Renal pelvis (tissue), 1 donor: ENCODE measurements at regions not wholly inside any gene's neighbourhood (a gene's known extent, or its start where the extent isn't known, plus 50 kb on each side); places are given as distances from the start of the nearest gene placed in this dataset.
A peak's percentile ranks its signal among the peaks of the same experiment; 100 is the strongest.
"Not testable (repeated sequence)": the region's sequence is repeated elsewhere in the genome, so short reads cannot be mapped to it uniquely, and the experiment has no call there.

Source experiments
- DNase-seq: peaks from one replicate; pipeline ENCODE4 v3.0.0-alpha.2; 2013

GRCh38 chr12:108424026-108424425, 84.9 kb upstream of the CMKLR1 start:
- DNase-seq, result no peak

- DNase-seq, result no peak
These were observed 84.4 kb upstream of the CMKLR1 start for GRCh38 chr12:108423486-108423885.

GRCh38 chr12:108421082-108421481, 82.0 kb upstream of the CMKLR1 start:
- DNase-seq, result not testable (repeated sequence)

GRCh38 chr12:108420421-108420820, 81.3 kb upstream of the CMKLR1 start:
- DNase-seq, result not testable (repeated sequence)

DNA sequence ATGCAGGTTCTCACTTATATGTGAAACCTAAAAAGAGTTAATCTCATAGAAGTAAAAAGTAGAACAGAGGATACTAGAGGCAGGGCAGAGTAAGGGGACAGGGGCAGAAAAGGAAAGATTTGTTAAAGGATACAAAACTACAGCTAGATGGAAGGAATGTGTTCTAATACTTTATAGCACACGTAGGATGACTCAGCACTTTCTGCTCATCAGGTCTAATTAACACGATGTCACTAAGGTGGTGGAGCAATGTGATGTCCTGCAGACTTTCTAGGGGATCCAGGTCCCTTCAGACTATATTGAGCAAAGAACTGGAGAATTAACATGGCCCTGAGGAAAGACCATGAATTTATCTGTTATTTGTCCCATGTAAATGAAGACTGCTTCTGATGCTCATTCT, 80.8 kb upstream of the CMKLR1 start:
- no peak for DNase-seq

GRCh38 chr12:108418164-108418890, 79.2 kb upstream of the CMKLR1 start:
- no peak for DNase-seq

GRCh38 chr12:108414021-108414420, 74.9 kb upstream of the CMKLR1 start:
- DNase-seq, result no peak

DNA sequence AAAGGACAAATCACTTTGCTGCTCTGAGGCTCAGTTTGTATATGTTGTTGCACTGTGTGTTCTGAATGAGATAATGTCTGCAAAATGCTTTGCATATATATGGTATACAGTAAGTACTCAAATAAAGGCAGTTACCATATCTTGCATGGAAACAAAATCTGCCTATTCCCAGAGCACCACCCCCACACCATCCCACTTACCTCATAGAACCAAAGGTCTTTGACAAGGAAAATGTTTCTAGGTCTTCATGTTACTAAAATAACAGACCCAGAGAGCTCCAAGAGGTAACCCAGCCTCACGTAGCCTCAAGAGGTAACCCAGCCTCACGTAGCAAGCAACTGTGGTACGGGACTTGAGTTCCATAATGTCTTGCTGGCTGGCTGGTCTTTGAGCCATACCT, 71.6 kb upstream of the CMKLR1 start:
- DNase-seq, result no peak

- no peak for DNase-seq
These were observed 70.4 kb upstream of the CMKLR1 start for GRCh38 chr12:108409481-108409880.

DNA sequence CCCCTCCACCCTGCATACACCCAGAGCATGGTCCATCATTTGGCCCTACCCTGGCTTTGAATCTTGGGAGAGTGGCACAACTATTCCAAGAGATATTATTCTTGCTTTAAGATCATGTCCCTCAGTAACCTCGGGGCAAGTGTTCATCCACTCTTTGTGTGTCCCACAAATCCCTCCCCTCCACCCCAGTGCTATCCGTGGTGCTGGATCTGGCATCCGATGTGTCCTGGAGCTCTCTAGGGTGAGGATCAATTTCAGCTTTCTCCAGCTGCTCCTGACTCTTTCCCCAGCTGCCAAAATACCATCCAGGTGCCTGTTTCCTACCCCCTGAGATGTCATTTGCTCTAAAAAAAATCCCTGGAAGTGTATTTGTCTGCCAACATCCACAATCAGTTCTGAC, 64.8 kb upstream of the CMKLR1 start:
- DNase-seq, result no peak

DNA sequence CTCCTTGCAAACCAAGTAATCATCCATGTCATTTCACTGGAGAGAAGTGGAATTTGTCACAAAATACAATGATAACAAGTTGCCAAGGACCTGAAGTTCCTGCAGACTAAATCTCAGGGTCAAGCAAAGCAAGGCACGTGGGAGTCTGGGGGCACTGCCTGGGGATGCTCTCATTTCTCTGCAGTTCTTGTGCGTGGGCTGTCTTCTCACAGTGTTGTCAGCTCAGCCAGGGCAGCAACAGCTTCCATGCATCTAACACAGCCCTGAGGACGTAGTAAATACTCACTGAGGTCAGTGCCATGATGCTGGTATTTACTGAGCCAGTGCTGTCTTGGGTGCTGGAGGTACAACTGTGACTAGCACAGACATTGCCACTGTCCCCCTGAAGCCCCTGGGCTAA, 62.9 kb upstream of the CMKLR1 start:
- DNase-seq, result no peak

DNA sequence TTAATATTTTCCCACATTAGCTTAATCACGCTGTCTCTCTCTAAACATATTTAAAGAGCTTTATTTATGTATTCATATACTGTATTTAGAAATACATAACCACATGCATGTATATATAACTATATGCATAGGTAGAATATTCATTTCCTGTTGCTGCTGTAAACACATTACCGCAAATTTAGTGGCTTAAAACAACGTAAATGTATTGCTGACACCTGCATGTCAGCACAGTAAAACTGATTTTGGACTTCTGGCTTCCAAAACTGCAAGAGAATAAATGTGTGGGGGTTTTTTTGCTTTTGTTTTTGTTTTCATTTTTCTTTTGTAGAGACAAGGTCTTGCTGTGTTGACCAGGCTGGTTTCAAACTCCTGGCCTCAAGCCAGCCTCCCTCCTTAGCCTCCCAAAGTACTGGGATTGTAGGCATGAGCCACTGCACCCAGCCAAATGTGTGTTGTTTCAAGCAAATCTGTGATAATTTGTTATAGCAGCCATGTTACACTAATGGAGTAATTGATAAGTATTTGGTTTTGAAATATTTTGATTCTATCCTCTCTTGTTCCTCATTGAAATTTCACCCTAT, 61.9 kb upstream of the CMKLR1 start:
- DNase-seq, result no peak

DNA sequence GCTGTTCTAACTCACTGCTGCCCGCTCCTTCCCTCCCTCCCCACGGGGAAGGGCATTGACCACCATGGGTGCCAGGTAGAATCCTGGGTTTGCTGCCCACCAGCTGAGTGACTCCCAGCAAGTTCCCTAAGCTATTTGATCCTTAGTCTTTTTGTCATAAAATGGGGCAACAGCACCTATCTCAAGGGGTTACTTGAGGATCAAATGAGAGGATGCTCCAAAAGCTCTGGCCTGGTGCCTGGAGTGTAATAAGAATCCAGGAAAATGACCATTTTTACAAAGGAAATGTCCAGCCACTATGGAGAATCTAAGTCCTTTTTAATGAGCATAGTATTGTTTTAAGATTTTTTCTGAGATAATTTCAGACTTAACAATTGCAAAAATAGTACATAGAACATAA, 61.4 kb upstream of the CMKLR1 start:
- no peak for DNase-seq

- no peak for DNase-seq
These were observed 60.9 kb upstream of the CMKLR1 start for GRCh38 chr12:108400056-108400455.

- no peak for DNase-seq
These were observed 60.4 kb upstream of the CMKLR1 start for GRCh38 chr12:108399514-108399913.

DNA sequence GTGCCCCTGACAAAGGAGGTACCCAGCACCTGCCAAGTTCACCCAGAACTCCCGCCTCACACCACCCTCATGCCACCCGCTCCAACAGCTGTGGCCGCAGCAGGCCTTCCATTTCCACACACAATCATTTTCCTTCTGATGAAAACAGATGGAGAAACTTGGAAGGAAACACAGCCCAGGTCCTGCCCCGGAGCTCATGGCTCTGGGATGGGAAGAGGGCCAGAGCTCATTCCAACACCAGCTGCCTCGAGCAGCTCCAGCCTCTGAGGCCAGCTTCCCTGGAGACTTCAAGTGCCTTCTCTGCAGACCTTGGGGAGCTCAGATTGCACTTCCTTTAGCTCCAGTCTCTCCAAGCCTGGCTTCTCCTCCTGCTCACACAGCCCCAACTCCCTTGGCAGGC, 55.1 kb upstream of the CMKLR1 start:
- DNase-seq, result peak; percentile 22

GRCh38 chr12:108392284-108392683, 53.2 kb upstream of the CMKLR1 start:
- DNase-seq, result no peak

- DNase-seq, result no peak
These were observed 51.5 kb upstream of the CMKLR1 start for GRCh38 chr12:108390495-108391203.

DNA sequence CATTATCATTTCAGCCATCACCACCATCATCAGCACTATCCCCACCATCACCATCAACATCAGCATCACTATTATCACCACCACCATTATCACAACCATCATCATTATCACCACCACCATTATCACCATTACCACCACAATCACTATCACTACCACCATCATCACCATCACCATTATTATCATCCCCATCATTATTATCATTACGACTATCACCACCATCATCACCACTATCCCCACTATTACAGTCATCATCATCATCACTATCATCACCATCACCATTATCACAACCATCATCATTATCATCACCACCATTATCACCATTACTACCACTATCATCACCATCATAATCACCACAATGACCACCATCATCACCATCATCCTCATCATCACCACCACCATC, 50.4 kb upstream of the CMKLR1 start:
- no peak for DNase-seq
